ENCODE measurements at regions not wholly inside any gene's neighbourhood (a gene's known extent, or its start where the extent isn't known, plus 50 kb on each side); places are given as distances from the start of the nearest gene placed in this dataset.

- Histone ChIP-seq H3K9me3 (ENCODE audit: control insufficient read depth in 4 of 4, insufficient read depth in 3 of 4, low read length in 3 of 4) (no peaks in the 10 kb centered on the region), H3K4me3 (no peak overlapping the region), H3K27ac (ENCODE audit: low read depth in 1 of 2, low read length in 1 of 2) (peak overlapping the region; percentile 2 to 15), H3K27me3 (ENCODE audit: control insufficient read depth in 3 of 3, insufficient read depth in 3 of 3, low read length in 2 of 3) (no peaks in the 10 kb centered on the region), H3K9ac (ENCODE audit: insufficient read depth in 1 of 2, low read length in 2 of 2) (no peak overlapping the region), H3K4me1 (ENCODE audit: control insufficient read depth in 5 of 5, insufficient read depth in 5 of 5, low read length in 5 of 5) (peaks cover 0 to 3% (median 0%) of the 10 kb centered on the region in 5 donors), H3K36me3 (ENCODE audit: control insufficient read depth in 4 of 4, insufficient read depth in 4 of 4, low read length in 4 of 4) (peaks cover 18 to 36% (median 25%) of the 10 kb centered on the region in 4 donors)
- peak; percentile 72 for TF ChIP-seq CTCF (IDR thresholded peaks at IDR 0.05; ENCODE audit: control extremely low read depth, extremely low read depth)
- WGBS, 2 donors = 23 to 27% methylated on average over 12 of the region's 12 CpGs
- peak; percentile 87 for ATAC-seq (ENCODE audit: insufficient read depth, low FRiP score)
- peak; percentile 72 to 83 (median 78) for DNase-seq
Observed at GRCh38 chr9:35553670-35554543, 51.2 kb upstream of the TESK1 start.

- Histone ChIP-seq H3K4me1 (ENCODE audit: control insufficient read depth in 5 of 5, insufficient read depth in 5 of 5, low read length in 5 of 5) (peaks cover 0 to 3% (median 0%) of the 10 kb centered on the region in 5 donors), H3K9me3 (ENCODE audit: control insufficient read depth in 4 of 4, insufficient read depth in 3 of 4, low read length in 3 of 4) (no peaks in the 10 kb centered on the region), H3K4me3 (no peak overlapping the region), H3K9ac (ENCODE audit: insufficient read depth in 1 of 2, low read length in 2 of 2) (no peak overlapping the region), H3K27ac (ENCODE audit: low read depth in 1 of 2, low read length in 1 of 2) (no peak overlapping the region), H3K36me3 (ENCODE audit: control insufficient read depth in 4 of 4, insufficient read depth in 4 of 4, low read length in 4 of 4) (peaks cover 11 to 45% (median 29%) of the 10 kb centered on the region in 4 donors), H3K27me3 (ENCODE audit: control insufficient read depth in 3 of 3, insufficient read depth in 3 of 3, low read length in 2 of 3) (no peaks in the 10 kb centered on the region)
- no peak for TF ChIP-seq CTCF (IDR thresholded peaks at IDR 0.05; ENCODE audit: control extremely low read depth, extremely low read depth)
- ATAC-seq (ENCODE audit: insufficient read depth, low FRiP score) (no peak), DNase-seq (no peak)
- WGBS, 2 donors = 92 to 96% methylated on average over 13 of the region's 13 CpGs
Observed at GRCh38 chr9:35555246-35555701, 49.8 kb upstream of the TESK1 start.
